LoVo (cell line): ENCODE measurements at regions not wholly inside any gene's neighbourhood (a gene's known extent, or its start where the extent isn't known, plus 50 kb on each side); places are given as distances from the start of the nearest gene placed in this dataset.

Source experiments
- DNase-seq: peaks from one replicate; pipeline ENCODE4 v3.0.0-alpha.2; 2016; ENCODE audit warnings: low spot score

DNA sequence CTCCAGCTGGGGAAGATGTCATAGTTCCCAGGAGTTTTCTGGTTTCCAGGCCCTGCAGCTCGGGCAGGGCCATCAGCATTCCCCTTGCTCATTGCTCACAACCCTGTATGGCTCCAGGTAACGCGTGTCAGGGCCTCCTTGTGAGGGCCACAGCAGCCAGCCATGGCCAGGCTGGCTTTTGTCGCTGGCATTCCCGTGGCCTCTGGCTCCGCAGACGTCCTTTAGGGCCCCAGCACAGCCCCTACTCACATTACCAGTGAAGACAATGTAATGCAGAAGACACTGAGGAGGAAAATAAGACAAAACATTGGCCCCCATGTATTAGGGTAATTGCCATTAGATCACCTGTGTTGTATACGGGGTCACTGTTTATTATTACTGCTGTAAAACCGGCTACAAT, 1799.0 kb downstream of the TP53TG3F start:
- no peak for DNase-seq

- DNase-seq = no peak
Measured at GRCh38 chr16:35295856-35296255, 1836.4 kb downstream of the TP53TG3F start.

- DNase-seq = no peak
Measured at GRCh38 chr16:35296962-35297653, 1837.7 kb downstream of the TP53TG3F start.

GRCh38 chr16:35298460-35299243, 1839.2 kb downstream of the TP53TG3F start:
- DNase-seq = no peak

DNA sequence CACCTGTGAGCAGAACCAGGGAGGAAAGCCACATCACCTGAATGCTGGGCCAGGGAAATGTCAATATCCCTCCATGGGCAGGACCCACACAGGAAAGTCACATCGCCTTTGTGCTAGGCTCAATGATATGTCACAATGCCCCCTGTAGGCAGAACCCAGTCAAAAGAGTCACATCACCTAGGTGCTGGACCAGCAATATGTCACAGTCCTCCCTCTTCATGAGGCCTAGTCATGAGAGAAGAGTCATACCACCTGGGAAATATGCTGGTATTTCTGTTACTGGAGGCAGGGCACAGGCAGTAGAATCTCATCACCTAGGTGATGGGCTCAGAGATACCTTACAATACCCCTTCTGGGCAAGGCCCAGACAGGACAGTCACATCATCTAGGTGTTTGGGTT, 1843.4 kb downstream of the TP53TG3F start:
- DNase-seq = no peak

DNA sequence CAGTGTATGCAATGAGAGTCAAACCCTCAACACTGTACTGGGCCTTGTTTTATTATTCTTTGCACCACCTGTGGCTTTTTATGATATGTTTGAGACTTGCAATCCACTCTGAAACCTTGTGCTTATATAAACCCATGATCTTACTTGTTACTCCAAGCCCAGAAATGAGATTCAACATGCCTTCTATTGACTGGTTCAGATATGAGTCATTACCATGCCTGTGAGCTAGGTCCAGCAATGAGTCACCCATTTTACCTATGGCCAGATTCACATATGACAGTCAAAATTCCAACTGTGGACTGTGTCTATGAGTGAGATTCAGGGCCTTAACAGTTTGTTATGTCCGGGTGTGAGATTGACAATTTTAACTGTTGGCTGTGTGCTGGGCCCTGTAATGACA, 1846.1 kb downstream of the TP53TG3F start:
- no peak for DNase-seq

GRCh38 chr16:35306915-35307314, 1847.5 kb downstream of the TP53TG3F start:
- DNase-seq = no peak

DNA sequence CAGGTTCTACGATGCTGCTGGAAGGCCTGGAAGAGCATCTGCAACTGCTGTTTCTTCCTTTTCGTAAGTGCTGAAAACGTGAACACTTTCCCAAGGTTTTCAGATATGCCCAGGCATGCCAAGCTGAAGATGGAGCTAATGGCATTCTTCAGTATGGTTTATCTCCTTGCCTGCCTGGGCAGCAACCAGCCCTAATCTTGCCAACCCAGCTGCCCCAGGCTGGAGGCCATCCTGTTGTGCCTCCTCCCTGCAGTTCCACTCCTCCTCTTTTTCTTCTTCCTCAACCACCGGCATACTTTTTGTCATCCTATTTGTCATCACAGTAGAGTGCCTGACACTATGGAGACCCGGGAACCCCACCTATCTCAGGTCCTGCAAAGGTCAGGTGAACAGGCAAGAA, 1849.3 kb downstream of the TP53TG3F start:
- no peak for DNase-seq

GRCh38 chr16:35310999-35311398, 1851.6 kb downstream of the TP53TG3F start:
- DNase-seq = no peak

DNA sequence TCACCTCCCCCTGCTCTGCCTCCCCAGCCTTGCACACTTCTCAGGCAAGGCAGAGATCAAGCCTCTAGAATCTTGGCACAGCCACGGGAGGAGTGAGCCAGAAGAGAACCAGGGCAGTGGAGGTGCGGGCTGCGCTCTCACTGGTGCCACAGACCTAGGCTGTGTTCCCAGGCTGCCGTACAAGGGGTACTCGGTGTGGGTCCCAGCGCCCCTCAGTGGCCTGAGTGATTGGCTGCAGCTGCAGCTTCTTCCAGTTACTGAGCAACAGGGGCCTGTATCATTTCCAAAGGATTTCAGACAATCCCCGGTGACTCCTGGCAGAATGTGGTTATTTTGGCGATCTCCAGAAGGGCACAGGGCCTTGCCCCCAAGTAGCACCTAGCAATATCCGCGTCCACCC, 1852.1 kb downstream of the TP53TG3F start:
- no peak for DNase-seq

- no peak for DNase-seq
Measured at GRCh38 chr16:35314298-35314697, 1854.9 kb downstream of the TP53TG3F start.

DNA sequence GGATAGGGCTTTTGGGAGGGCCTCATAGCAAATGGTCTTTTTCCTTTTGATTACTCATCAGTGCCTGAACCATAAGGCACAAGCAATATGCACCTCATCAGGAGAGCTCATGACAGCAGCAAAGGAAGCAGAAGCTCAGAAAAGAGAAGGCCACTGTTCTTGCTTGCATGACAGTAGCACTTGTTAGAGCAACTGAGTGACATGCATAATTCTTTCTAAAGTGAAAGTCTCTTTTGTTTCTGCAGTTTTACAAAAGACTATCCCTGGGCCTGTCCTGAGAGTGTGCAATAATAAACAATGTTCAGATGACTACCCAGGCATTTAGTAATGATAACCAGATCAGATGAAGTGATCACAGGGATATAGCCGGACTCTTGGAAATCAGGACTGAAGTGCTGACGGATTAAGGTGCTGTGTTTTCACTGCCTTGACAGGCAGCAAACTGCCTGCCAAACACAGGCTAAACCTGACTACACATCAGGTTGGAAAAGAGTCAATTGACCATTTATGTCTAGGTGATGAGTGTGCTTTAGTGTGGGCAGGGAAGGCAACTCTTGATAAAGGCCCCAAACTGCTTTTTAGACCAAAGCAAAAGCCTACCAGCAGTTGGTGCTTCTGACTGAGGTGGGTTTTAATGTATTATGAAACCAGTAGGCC, 1860.3 kb downstream of the TP53TG3F start:
- DNase-seq = no peak

DNA sequence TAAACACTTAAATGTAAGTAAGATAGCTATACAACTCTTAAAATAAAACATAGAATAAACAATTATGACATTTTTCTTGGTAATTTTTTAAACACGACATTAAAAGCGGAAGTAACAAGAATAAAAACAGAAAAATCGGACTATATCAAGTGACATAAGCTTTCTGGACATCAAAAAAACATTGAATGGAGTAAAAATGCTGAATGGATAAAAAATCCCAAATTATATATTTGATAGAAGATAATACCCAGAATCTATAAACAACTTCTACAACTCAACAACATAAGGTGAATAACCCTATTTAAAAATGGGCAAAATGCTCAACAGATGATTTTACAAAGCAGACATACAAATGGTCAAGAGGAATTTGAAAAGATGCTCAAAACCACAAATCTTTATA, 1866.5 kb downstream of the TP53TG3F start:
- DNase-seq = no peak

DNA sequence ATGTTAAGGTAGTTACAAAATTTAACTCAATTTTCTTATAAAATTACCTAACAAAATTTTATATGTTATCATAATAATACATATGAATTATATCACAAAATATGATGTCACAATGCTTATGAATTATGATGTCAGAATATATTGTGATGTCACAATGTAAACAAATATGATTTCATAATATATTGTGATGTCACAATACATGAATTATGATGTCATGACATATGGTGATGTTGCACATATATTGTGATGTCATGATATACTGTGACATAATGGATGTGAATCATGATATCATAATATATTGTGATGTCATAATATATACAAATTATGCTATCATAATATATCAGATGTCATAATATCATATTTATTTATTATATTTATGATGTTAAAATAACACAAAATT, 1879.9 kb downstream of the TP53TG3F start:
- no peak for DNase-seq

GRCh38 chr16:35342012-35342411, 1882.6 kb downstream of the TP53TG3F start:
- no peak for DNase-seq

- DNase-seq = no peak
Measured at GRCh38 chr16:35344012-35344762, 1884.8 kb downstream of the TP53TG3F start.

GRCh38 chr16:35352431-35352830, 1893.0 kb downstream of the TP53TG3F start:
- DNase-seq = no peak

DNA sequence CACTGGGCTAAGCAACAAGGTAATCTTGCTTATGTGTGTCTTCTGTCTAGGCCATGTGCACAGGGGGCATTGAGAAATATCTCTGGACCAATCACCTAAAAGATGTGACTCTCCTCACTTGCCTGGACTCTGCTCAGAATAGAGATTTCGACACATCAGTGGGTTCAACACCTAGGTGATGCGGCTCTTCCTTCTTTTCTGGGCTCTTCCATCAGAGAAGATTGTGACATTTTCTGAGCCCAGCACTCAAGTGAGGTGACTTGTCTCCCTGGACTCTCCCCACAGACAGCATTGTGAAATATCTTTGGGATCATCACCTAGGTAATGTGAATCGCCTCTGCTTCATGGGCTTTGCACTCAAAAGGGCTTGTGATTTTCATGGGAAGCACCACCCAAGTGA, 1904.1 kb downstream of the TP53TG3F start:
- DNase-seq = no peak

DNA sequence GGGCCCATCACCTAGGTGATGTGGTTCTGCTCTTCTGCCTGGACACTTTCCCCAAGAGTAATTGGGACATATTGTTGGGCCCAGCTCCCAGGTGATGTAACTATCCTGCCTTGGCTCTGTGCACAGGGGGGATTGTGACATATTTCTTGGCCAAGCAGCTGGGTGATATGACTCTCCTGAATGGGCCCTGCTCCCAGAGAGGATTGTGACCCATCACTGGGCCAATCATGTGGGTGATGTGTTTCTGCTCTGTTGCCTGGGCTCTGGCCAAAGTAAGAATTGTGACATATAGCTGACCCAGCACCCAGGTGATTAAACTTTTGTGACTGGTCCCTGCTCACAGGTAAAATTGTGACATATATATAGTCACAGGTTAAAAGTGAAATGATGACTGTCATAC, 1904.9 kb downstream of the TP53TG3F start:
- no peak for DNase-seq

GRCh38 chr16:35365675-35366074, 1906.3 kb downstream of the TP53TG3F start:
- no peak for DNase-seq

- DNase-seq = no peak
Measured at GRCh38 chr16:35370617-35371016, 1911.2 kb downstream of the TP53TG3F start.

DNA sequence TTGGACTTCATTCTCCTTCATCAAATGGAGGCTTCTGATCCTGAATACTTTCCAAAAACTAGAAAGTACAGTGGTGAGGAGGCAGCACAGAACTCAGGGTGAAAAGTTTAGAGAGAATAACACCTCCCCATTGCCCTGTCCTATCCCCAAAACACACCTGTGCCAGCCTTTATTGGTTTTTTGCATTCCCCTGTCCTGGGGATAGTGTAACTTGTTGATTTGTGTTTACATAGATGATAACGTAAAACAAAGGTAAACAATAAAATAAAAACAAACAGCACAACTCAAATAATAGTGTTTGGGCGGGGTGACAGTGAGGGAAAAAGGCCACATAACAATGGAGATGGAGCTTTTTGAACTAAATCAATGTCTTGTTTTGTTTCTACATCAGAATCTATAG, 1917.7 kb downstream of the TP53TG3F start:
- DNase-seq = no peak
